Tibial artery (tissue), 4 donors: ENCODE measurements at regions not wholly inside any gene's neighbourhood (a gene's known extent, or its start where the extent isn't known, plus 50 kb on each side); places are given as distances from the start of the nearest gene placed in this dataset.

Source experiments
- DNase-seq, 2 donors: peaks; one replicate each; pipeline ENCODE4 v3.0.0-alpha.2; 2019
- H3K27ac ChIP-seq, 2 donors: fragments of 200-600 bp; sonication (generic) in 1 of 2; 1 replicate in 1 of 2; 2 replicates in 1 of 2; pipeline ENCODE4 v1.5.1; 2018 to 2019; ENCODE audit warnings: mild to moderate bottlenecking in 1 of 2
- H3K27me3 ChIP-seq, 2 donors: fragments of 200-600 bp; sonication (generic) in 1 of 2; one replicate each; pipeline versions ENCODE4 v1.5.1 to v1.6.0; 2016 to 2019
- H3K36me3 ChIP-seq, 3 donors: fragments of 200-600 bp; sonication (generic) in 2 of 3; one replicate each; pipeline ENCODE4 v1.5.1; 2016 to 2019; ENCODE audit warnings: mild to moderate bottlenecking in 2 of 3
- H3K4me1 ChIP-seq, 4 donors: fragments of 200-600 bp; sonication (generic) in 2 of 4; 1 replicate in 3 of 4; 2 replicates in 1 of 4; pipeline ENCODE4 v1.5.1; 2016 to 2019
- H3K4me3 ChIP-seq, 2 donors: fragments of 200-600 bp; sonication (generic) in 1 of 2; 1 replicate in 1 of 2; 2 replicates in 1 of 2; pipeline ENCODE4 v1.5.1; 2018 to 2019; ENCODE audit warnings: mild to moderate bottlenecking in 2 of 2
- H3K9me3 ChIP-seq, 3 donors: fragments of 200-600 bp; sonication (generic) in 1 of 3; one replicate each; pipeline ENCODE4 v1.5.1; 2016 to 2019
- CTCF ChIP-seq, 2 experiments: fragments of 200-600 bp in 1 of 2; fragments of 450-650 bp in 1 of 2; IDR thresholded peaks; one replicate each; pipeline ENCODE4 v1.5.1; 2017 to 2019; ENCODE audit warnings: antibody characterized with exemption in 2 of 2, mild to moderate bottlenecking in 1 of 2, moderate library complexity in 1 of 2
- intact Hi-C: fragments of 100-400 bp; cut with DNase I; formaldehyde crosslinking; loops from one replicate; pipeline ENCODE4 v1.15.0; 2023; ENCODE audit warnings: low total_unique reads

- Histone ChIP-seq H3K4me1 (no peaks in the 10 kb centered on the region), H3K36me3 (no peaks in the 10 kb centered on the region), H3K27me3 (no peaks in the 10 kb centered on the region), H3K4me3 (no peak overlapping the region), H3K27ac (no peak overlapping the region), H3K9me3 (no peaks in the 10 kb centered on the region)
- no peak for TF ChIP-seq CTCF (IDR thresholded peaks at IDR 0.05)
- intact Hi-C loops = no loop called here
- DNase-seq = no peak
These were observed 284.9 kb upstream of the TBC1D5 start for GRCh38 chr3:18027161-18027939.

- H3K9me3 ChIP-seq = no peaks in the 10 kb centered on the region
- H3K4me1 ChIP-seq = no peaks in the 10 kb centered on the region
- H3K4me3 ChIP-seq = no peak overlapping the region
- no peaks in the 10 kb centered on the region for H3K27me3 ChIP-seq
- no peak for DNase-seq
- no peak for TF ChIP-seq CTCF (IDR thresholded peaks at IDR 0.05)
- intact Hi-C loops = no loop called here
- H3K27ac ChIP-seq = no peak overlapping the region
- H3K36me3 ChIP-seq = no peaks in the 10 kb centered on the region
These were observed 282.3 kb upstream of the TBC1D5 start for GRCh38 chr3:18024715-18025114.

- intact Hi-C loops = no loop called here
- H3K4me3 ChIP-seq = no peak overlapping the region
- H3K27ac ChIP-seq = no peak overlapping the region
- H3K9me3 ChIP-seq = no peaks in the 10 kb centered on the region
- no peak for DNase-seq
- no peaks in the 10 kb centered on the region for H3K36me3 ChIP-seq
- no peaks in the 10 kb centered on the region for H3K4me1 ChIP-seq
- no peak for TF ChIP-seq CTCF (IDR thresholded peaks at IDR 0.05)
- no peaks in the 10 kb centered on the region for H3K27me3 ChIP-seq
These were observed 276.7 kb upstream of the TBC1D5 start for GRCh38 chr3:18019161-18019495.

GRCh38 chr3:18018491-18019160, 276.2 kb upstream of the TBC1D5 start:
- Histone ChIP-seq H3K4me1 (no peaks in the 10 kb centered on the region), H3K27me3 (no peaks in the 10 kb centered on the region), H3K4me3 (no peak overlapping the region), H3K9me3 (no peaks in the 10 kb centered on the region), H3K27ac (no peak overlapping the region), H3K36me3 (no peaks in the 10 kb centered on the region)
- intact Hi-C loops = no loop called here
- TF ChIP-seq CTCF (IDR thresholded peaks at IDR 0.05) = no peak
- no peak for DNase-seq

GRCh38 chr3:18016366-18016765, 273.9 kb upstream of the TBC1D5 start:
- DNase-seq = no peak
- intact Hi-C loops = no loop called here
- Histone ChIP-seq H3K4me3 (no peak overlapping the region), H3K27me3 (no peaks in the 10 kb centered on the region), H3K4me1 (no peaks in the 10 kb centered on the region), H3K36me3 (no peaks in the 10 kb centered on the region), H3K27ac (no peak overlapping the region), H3K9me3 (no peaks in the 10 kb centered on the region)
- no peak for TF ChIP-seq CTCF (IDR thresholded peaks at IDR 0.05)
